ENCODE measurements at regions not wholly inside any gene's neighbourhood (a gene's known extent, or its start where the extent isn't known, plus 50 kb on each side); places are given as distances from the start of the nearest gene placed in this dataset.

DNA sequence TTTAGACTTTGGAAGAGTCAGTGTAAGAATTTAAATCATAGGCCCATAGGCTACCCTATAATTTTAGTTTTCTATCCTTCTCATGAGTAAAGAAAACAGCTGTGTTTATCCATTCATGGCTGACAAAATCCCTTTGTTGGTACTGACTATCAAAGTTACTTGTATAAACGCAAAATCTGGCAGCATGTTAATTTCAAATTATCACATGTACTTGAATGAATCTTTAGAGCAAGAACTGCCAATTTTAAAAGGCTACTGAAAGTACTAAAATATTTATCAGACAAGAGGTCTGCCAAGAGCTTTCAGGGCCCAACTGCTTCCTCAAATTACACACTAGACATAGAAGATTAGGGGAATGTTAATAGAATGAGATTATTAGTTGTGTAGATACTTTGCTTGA, 66.6 kb downstream of the MYL12B start:
- H3K9ac ChIP-seq (ENCODE audit: low read length): no peak overlapping the region
- no CpG with 5 or more reads among the region's 1 CpG for WGBS (ENCODE audit: insufficient coverage)
- H3K27me3 Mint-ChIP-seq: no peaks in the 10 kb centered on the region
- H3K79me2 ChIP-seq (ENCODE audit: control insufficient read depth, insufficient read depth, low read length): no peaks in the 10 kb centered on the region
- no peaks in the 10 kb centered on the region for H3K27me3 ChIP-seq (replicated peaks in 1 of 4; ENCODE audit: control extremely low read depth in 1 of 4, control insufficient read depth in 3 of 4, insufficient read depth in 4 of 4, low read length in 3 of 4)
- H3K4me1 ChIP-seq (ENCODE audit: control insufficient read depth in 2 of 2, insufficient read depth in 2 of 2, low read length in 2 of 2): peaks cover 0 to 4% of the 10 kb centered on the region in 2 donors
- no peak overlapping the region for H3K27ac ChIP-seq (ENCODE audit: low read length in 2 of 2)
- H3K9me3 ChIP-seq (ENCODE audit: control extremely low read depth in 1 of 3, control insufficient read depth in 2 of 3, insufficient read depth in 1 of 3, low read length in 2 of 3): no peaks in the 10 kb centered on the region
- no peak for ATAC-seq (ENCODE audit: low read depth)
- intact Hi-C loops (cut with micrococcal nuclease): no loop called here
- TF ChIP-seq EZH2 (IDR thresholded peaks at IDR 0.05; ENCODE audit: borderline replicate concordance, insufficient read depth, low read depth, low read length, poor library complexity, severe bottlenecking): no peak
- TF ChIP-seq, protein P1, sequence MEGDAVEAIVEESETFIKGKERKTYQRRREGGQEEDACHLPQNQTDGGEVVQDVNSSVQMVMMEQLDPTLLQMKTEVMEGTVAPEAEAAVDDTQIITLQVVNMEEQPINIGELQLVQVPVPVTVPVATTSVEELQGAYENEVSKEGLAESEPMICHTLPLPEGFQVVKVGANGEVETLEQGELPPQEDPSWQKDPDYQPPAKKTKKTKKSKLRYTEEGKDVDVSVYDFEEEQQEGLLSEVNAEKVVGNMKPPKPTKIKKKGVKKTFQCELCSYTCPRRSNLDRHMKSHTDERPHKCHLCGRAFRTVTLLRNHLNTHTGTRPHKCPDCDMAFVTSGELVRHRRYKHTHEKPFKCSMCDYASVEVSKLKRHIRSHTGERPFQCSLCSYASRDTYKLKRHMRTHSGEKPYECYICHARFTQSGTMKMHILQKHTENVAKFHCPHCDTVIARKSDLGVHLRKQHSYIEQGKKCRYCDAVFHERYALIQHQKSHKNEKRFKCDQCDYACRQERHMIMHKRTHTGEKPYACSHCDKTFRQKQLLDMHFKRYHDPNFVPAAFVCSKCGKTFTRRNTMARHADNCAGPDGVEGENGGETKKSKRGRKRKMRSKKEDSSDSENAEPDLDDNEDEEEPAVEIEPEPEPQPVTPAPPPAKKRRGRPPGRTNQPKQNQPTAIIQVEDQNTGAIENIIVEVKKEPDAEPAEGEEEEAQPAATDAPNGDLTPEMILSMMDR (IDR thresholded peaks at IDR 0.05): no peak
- H3K9me3 Mint-ChIP-seq (ENCODE audit: insufficient read depth): no peaks in the 10 kb centered on the region
- ChIA-PET CTCF (interaction anchor here (0.8 to 2.5 kb wide), 4 partner anchors 11 to 338 kb away, joined by 3 to 8 read pairs (median 4); no protein-coding TSS in a partner anchor), POLR2A (no interaction called here)
- no peak overlapping the region for H2AFZ ChIP-seq (ENCODE audit: insufficient read depth, low read depth, low read length, poor library complexity, severe bottlenecking)
- H3K4me2 ChIP-seq (replicated peaks; ENCODE audit: low read depth, low read length, poor library complexity, severe bottlenecking): no peak overlapping the region
- H3K4me1 Mint-ChIP-seq: peaks cover 5% of the 10 kb centered on the region
- no peak for DNase-seq
- H4K20me1 ChIP-seq (ENCODE audit: control insufficient read depth, insufficient read depth, low read length, poor library complexity, severe bottlenecking): no peaks in the 10 kb centered on the region
- H3K4me3 ChIP-seq (ENCODE audit: control extremely low read depth in 1 of 5, extremely low read depth in 1 of 5, insufficient read depth in 1 of 5, low read depth in 2 of 5, low read length in 4 of 5): no peak overlapping the region
- H3K4me3 Mint-ChIP-seq: no peak overlapping the region
- no peak overlapping the region for H3K27ac Mint-ChIP-seq
- H3K36me3 ChIP-seq (replicated peaks in 1 of 2; ENCODE audit: control extremely low read depth in 1 of 2, control insufficient read depth in 1 of 2, extremely low read depth in 1 of 2, insufficient read depth in 2 of 2, low read length in 1 of 2): no peaks in the 10 kb centered on the region

DNA sequence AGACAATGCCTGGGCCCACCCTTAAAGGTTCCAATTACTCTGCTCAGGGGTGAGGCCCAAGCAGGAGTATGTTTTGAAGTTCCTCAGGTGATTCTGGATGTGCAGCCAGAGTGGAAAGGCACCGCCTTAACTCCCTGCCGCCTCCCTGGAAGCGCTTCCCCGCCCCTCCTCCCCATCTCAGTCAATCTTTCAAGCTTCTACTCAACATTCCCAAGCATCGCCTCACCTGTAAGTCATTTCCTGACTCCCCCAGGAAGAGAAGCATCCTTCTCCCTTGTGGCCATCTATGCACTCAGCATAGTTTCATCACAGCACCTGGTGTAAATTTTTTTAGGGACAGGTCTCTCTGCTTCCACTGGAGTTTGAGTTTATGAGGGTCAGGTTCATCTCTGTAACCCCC, 67.5 kb downstream of the MYL12B start:
- Histone ChIP-seq H3K79me2 (ENCODE audit: control insufficient read depth, insufficient read depth, low read length) (no peaks in the 10 kb centered on the region), H3K36me3 (replicated peaks in 1 of 2; ENCODE audit: control extremely low read depth in 1 of 2, control insufficient read depth in 1 of 2, extremely low read depth in 1 of 2, insufficient read depth in 2 of 2, low read length in 1 of 2) (no peaks in the 10 kb centered on the region), H3K4me2 (replicated peaks; ENCODE audit: low read depth, low read length, poor library complexity, severe bottlenecking) (no peak overlapping the region), H3K4me1 (ENCODE audit: control insufficient read depth in 2 of 2, insufficient read depth in 2 of 2, low read length in 2 of 2) (no peaks in the 10 kb centered on the region), H3K27me3 (replicated peaks in 1 of 4; ENCODE audit: control extremely low read depth in 1 of 4, control insufficient read depth in 3 of 4, insufficient read depth in 4 of 4, low read length in 3 of 4) (no peaks in the 10 kb centered on the region), H4K20me1 (ENCODE audit: control insufficient read depth, insufficient read depth, low read length, poor library complexity, severe bottlenecking) (no peaks in the 10 kb centered on the region), H3K4me3 (ENCODE audit: control extremely low read depth in 1 of 5, extremely low read depth in 1 of 5, insufficient read depth in 1 of 5, low read depth in 2 of 5, low read length in 4 of 5) (no peak overlapping the region), H3K27ac (ENCODE audit: low read length in 2 of 2) (no peak overlapping the region), H2AFZ (ENCODE audit: insufficient read depth, low read depth, low read length, poor library complexity, severe bottlenecking) (no peak overlapping the region), H3K9me3 (ENCODE audit: control extremely low read depth in 1 of 3, control insufficient read depth in 2 of 3, insufficient read depth in 1 of 3, low read length in 2 of 3) (no peaks in the 10 kb centered on the region), H3K9ac (ENCODE audit: low read length) (no peak overlapping the region)
- no peaks in the 10 kb centered on the region for H3K9me3 Mint-ChIP-seq (ENCODE audit: insufficient read depth)
- ATAC-seq (ENCODE audit: low read depth) (no peak), DNase-seq (no peak)
- intact Hi-C loops (cut with micrococcal nuclease): no loop called here
- WGBS (ENCODE audit: insufficient coverage): no CpG with 5 or more reads among the region's 5 CpGs
- no peak overlapping the region for H3K4me3 Mint-ChIP-seq
- ChIA-PET CTCF (interaction anchor here (0.8 to 1.1 kb wide), 2 partner anchors 32 to 126 kb away, joined by 3 to 4 read pairs; no protein-coding TSS in a partner anchor), POLR2A (no interaction called here)
- no peaks in the 10 kb centered on the region for H3K27me3 Mint-ChIP-seq
- H3K27ac Mint-ChIP-seq: no peak overlapping the region
- H3K4me1 Mint-ChIP-seq: no peaks in the 10 kb centered on the region
- no peak for TF ChIP-seq EZH2 (IDR thresholded peaks at IDR 0.05; ENCODE audit: borderline replicate concordance, insufficient read depth, low read depth, low read length, poor library complexity, severe bottlenecking)
- TF ChIP-seq, protein P1 (IDR thresholded peaks at IDR 0.05): no peak

Data from B cell (primary cell).